ENCODE measurements at regions not wholly inside any gene's neighbourhood (a gene's known extent, or its start where the extent isn't known, plus 50 kb on each side); places are given as distances from the start of the nearest gene placed in this dataset.
"Not testable (repeated sequence)": the region's sequence is repeated elsewhere in the genome, so short reads cannot be mapped to it uniquely, and the experiment has no call there.

DNA sequence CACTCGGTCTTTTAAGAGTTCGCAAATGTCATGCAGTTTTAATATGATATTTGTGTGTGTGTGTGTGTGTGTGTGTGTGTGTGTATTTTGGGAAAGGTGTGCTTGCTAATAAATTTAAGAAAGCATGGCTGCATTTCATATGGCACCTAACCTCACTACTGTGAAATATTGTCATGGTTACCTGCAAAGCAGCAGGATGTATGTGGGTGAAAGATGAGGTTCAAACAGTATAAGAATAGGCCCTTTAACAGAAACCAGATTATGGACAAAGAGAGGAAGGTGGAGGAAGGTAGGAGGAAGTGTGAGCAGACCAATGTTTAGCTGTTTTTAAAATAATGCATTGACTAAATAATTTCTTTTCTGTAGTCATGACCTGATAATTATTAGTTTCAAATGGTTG lies 73.5 kb upstream of the CACNA2D1 start:
- Histone ChIP-seq H3K36me3 (ENCODE audit: insufficient read depth, low read length) (no peaks in the 10 kb centered on the region), H3K4me3 (ENCODE audit: low read length) (no peak overlapping the region), H3K9me3 (ENCODE audit: low read length) (peaks cover 16% of the 10 kb centered on the region; the same call in 1 of the 2 replicates), H3K4me1 (ENCODE audit: low read length) (no peaks in the 10 kb centered on the region), H3K27me3 (ENCODE audit: low read length) (no peaks in the 10 kb centered on the region), H3K9me2 (replicated peaks; ENCODE audit: insufficient read depth, low read length) (no peaks in the 10 kb centered on the region), H3K4me2 (ENCODE audit: low read depth, low read length, poor library complexity, severe bottlenecking) (no peak overlapping the region), H3K27ac (ENCODE audit: low read length) (no peak overlapping the region), H4K20me1 (ENCODE audit: insufficient read depth, low read depth, low read length) (no peaks in the 10 kb centered on the region), H2AFZ (ENCODE audit: low read length) (no peak overlapping the region), H3K79me2 (ENCODE audit: low read length) (no peaks in the 10 kb centered on the region), H3K9ac (ENCODE audit: low read length) (no peak overlapping the region)
- no peak for DNase-seq

DNA sequence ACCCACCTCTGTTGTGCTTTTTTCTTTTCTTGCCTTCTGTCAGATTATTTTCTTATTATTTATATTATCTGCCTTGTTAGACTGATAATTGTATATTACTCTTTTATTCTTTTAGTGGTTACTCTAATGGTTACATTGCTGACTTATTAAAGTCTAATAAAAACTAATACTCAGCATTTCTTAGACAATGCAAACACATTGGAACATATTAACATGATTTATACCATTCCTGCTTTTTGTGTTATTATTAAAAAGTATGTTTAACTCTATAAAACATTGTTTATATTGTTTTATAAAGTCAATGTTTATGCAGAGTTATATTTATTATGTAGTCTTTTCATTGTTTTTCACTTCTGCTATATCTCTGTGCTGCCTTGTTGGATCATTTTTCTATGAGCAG lies 68.0 kb upstream of the CACNA2D1 start:
- Histone ChIP-seq H3K27ac (ENCODE audit: low read length) (no peak overlapping the region), H3K4me3 (ENCODE audit: low read length) (no peak overlapping the region), H3K4me2 (ENCODE audit: low read depth, low read length, poor library complexity, severe bottlenecking) (no peak overlapping the region), H3K9me2 (replicated peaks; ENCODE audit: insufficient read depth, low read length) (no peaks in the 10 kb centered on the region), H3K36me3 (ENCODE audit: insufficient read depth, low read length) (no peaks in the 10 kb centered on the region), H3K27me3 (ENCODE audit: low read length) (no peaks in the 10 kb centered on the region), H3K9me3 (ENCODE audit: low read length) (peaks cover 10% of the 10 kb centered on the region), H2AFZ (ENCODE audit: low read length) (no peak overlapping the region), H3K4me1 (ENCODE audit: low read length) (no peaks in the 10 kb centered on the region), H3K9ac (ENCODE audit: low read length) (no peak overlapping the region), H4K20me1 (ENCODE audit: insufficient read depth, low read depth, low read length) (no peaks in the 10 kb centered on the region), H3K79me2 (ENCODE audit: low read length) (no peaks in the 10 kb centered on the region)
- no peak for DNase-seq

DNA sequence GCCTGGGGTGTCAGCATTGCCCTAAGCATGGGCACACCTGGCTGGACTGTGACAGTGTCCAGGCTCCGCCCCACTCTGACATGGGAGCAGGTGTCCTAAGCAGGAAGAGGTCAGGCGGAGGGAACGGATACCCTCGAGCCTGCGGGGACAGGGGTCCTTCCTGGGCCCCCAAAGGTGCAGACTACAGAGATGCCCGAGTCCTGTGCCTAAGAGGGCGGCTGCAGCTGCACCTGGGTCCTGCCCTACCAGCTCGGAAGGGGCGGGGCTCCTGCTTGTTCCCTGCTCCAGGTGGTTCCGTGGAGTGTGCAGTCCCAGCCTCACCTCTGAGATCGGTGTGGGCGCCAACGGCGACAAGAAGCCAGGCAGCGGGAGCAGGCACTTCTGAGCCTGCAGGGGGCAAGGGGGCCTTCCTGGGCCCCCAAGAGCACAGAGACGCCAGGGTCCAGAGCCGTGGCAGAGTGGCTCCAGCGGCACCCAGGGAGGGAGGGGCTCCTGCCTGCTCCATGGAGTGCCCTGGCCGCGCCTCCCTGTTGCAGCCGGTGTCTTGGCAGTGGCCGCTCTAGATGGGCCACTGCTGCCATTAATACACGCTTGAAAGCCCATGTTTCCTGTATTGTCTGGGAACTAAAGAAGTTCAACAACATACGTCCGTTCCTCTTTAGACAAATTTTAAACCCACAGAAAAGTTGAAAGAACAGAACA lies 64.5 kb upstream of the CACNA2D1 start:
- Histone ChIP-seq H3K4me3 (ENCODE audit: low read length) (no peak overlapping the region), H3K27me3 (ENCODE audit: low read length) (no peaks in the 10 kb centered on the region), H4K20me1 (ENCODE audit: insufficient read depth, low read depth, low read length) (no peaks in the 10 kb centered on the region), H3K9me3 (ENCODE audit: low read length) (peaks cover 10% of the 10 kb centered on the region), H3K36me3 (ENCODE audit: insufficient read depth, low read length) (no peaks in the 10 kb centered on the region), H3K4me2 (ENCODE audit: low read depth, low read length, poor library complexity, severe bottlenecking) (no peak overlapping the region), H2AFZ (ENCODE audit: low read length) (no peak overlapping the region), H3K9me2 (replicated peaks; ENCODE audit: insufficient read depth, low read length) (no peaks in the 10 kb centered on the region), H3K4me1 (ENCODE audit: low read length) (no peaks in the 10 kb centered on the region), H3K27ac (ENCODE audit: low read length) (no peak overlapping the region), H3K9ac (ENCODE audit: low read length) (no peak overlapping the region), H3K79me2 (ENCODE audit: low read length) (no peaks in the 10 kb centered on the region)
- no peak for DNase-seq

DNA sequence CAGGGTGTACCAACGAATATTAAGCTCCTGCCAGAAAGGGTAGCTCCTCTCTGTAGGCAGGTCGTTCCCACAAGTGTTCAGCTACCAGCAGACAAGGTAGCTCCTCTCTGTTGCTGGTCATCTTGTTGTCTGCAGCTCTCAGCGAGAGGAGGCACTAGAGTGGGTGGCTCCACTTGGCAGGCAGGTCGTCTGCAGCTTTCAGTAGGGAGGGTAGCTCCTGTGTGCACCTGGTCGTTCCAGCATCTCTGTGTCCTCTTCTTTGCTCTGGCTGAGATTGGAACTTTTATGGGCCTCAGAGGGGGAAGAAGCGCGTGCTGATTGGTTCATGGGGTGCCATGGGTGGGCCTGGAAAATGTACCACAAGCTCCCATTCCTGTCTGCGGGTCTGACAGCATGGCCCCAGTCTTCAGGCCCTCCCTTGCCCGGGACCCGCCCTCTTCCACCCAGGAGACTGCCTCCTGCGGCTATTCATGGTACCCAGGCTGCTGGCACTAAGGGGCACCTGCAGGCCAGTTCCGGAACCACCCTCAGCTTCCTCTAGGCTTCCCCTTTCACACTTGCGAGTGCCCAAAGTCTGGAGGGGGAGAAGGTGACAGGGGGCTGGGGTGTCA lies 63.9 kb upstream of the CACNA2D1 start:
- no peak overlapping the region for H3K27ac ChIP-seq (ENCODE audit: low read length)
- H3K79me2 ChIP-seq (ENCODE audit: low read length) = no peaks in the 10 kb centered on the region

DNA sequence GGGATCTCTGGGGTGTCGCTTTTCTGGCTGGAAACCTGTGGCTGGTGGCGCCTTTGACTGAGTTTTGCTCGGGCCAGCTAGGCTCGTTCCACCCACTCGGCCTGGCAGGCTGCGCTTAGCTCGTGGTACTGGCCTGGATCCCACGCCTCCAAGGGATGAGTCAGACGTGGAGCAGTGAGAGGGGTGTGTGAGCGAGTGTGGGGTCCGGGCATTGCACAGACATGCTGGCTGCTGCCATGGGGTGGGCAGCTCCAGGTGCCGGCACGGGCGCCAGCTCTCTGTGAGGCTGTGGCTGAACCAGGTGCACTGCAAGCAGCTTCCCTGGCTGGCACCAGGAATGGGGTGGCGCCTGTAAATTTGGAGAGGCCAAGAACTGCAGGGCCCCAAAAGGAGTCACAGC lies 63.1 kb upstream of the CACNA2D1 start:
- no peak for DNase-seq
- no peaks in the 10 kb centered on the region for H3K79me2 ChIP-seq (ENCODE audit: low read length)
- no peak overlapping the region for H3K4me2 ChIP-seq (ENCODE audit: low read depth, low read length, poor library complexity, severe bottlenecking)
- H3K9ac ChIP-seq (ENCODE audit: low read length) = no peak overlapping the region
- H2AFZ ChIP-seq (ENCODE audit: low read length) = no peak overlapping the region
- no peaks in the 10 kb centered on the region for H3K9me2 ChIP-seq (replicated peaks; ENCODE audit: insufficient read depth, low read length)
- peaks cover 14% of the 10 kb centered on the region for H3K9me3 ChIP-seq (ENCODE audit: low read length)
- H4K20me1 ChIP-seq (ENCODE audit: insufficient read depth, low read depth, low read length) = no peaks in the 10 kb centered on the region
- H3K4me3 ChIP-seq (ENCODE audit: low read length) = no peak overlapping the region
- H3K36me3 ChIP-seq (ENCODE audit: insufficient read depth, low read length) = no peaks in the 10 kb centered on the region
- no peaks in the 10 kb centered on the region for H3K27me3 ChIP-seq (ENCODE audit: low read length)
- H3K27ac ChIP-seq (ENCODE audit: low read length) = no peak overlapping the region
- H3K4me1 ChIP-seq (ENCODE audit: low read length) = no peaks in the 10 kb centered on the region

More for the DNA sequence above, 63.9 kb upstream of the CACNA2D1 start:
- Histone ChIP-seq H3K27me3 (ENCODE audit: low read length) (no peaks in the 10 kb centered on the region), H3K36me3 (ENCODE audit: insufficient read depth, low read length) (no peaks in the 10 kb centered on the region), H2AFZ (ENCODE audit: low read length) (no peak overlapping the region), H3K4me3 (ENCODE audit: low read length) (no peak overlapping the region), H3K9me3 (ENCODE audit: low read length) (peaks cover 10% of the 10 kb centered on the region), H3K4me2 (ENCODE audit: low read depth, low read length, poor library complexity, severe bottlenecking) (no peak overlapping the region), H4K20me1 (ENCODE audit: insufficient read depth, low read depth, low read length) (no peaks in the 10 kb centered on the region), H3K4me1 (ENCODE audit: low read length) (no peaks in the 10 kb centered on the region), H3K9me2 (replicated peaks; ENCODE audit: insufficient read depth, low read length) (no peaks in the 10 kb centered on the region), H3K9ac (ENCODE audit: low read length) (no peak overlapping the region)
- no peak for DNase-seq

DNA sequence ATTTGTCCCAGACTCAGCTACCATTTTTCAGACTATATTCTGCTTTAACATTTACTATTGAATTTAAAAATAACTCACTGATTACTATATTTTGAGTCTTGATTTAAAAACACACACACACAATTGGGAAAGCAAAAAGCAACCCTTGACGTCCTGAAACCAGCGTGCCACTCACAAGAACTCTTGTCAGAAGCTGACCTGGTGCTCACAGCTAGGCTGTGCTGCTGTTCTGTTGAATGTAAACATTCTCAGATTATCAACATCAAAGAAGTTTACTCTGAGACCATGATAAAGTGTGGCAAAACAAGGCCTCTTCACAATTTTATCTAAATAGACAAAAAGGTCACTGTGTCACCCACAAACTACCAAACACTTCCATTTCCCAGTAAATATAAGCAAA lies 62.6 kb upstream of the CACNA2D1 start:
- peaks cover 15% of the 10 kb centered on the region for H3K9me3 ChIP-seq (ENCODE audit: low read length)
- DNase-seq = no peak
- H3K36me3 ChIP-seq (ENCODE audit: insufficient read depth, low read length) = no peaks in the 10 kb centered on the region
- no peak overlapping the region for H2AFZ ChIP-seq (ENCODE audit: low read length)
- no peak overlapping the region for H3K27ac ChIP-seq (ENCODE audit: low read length)
- no peaks in the 10 kb centered on the region for H3K9me2 ChIP-seq (replicated peaks; ENCODE audit: insufficient read depth, low read length)
- no peak overlapping the region for H3K9ac ChIP-seq (ENCODE audit: low read length)
- no peaks in the 10 kb centered on the region for H4K20me1 ChIP-seq (ENCODE audit: insufficient read depth, low read depth, low read length)
- no peak overlapping the region for H3K4me2 ChIP-seq (ENCODE audit: low read depth, low read length, poor library complexity, severe bottlenecking)
- H3K27me3 ChIP-seq (ENCODE audit: low read length) = no peaks in the 10 kb centered on the region
- H3K4me3 ChIP-seq (ENCODE audit: low read length) = no peak overlapping the region
- H3K4me1 ChIP-seq (ENCODE audit: low read length) = no peaks in the 10 kb centered on the region
- H3K79me2 ChIP-seq (ENCODE audit: low read length) = no peaks in the 10 kb centered on the region

DNA sequence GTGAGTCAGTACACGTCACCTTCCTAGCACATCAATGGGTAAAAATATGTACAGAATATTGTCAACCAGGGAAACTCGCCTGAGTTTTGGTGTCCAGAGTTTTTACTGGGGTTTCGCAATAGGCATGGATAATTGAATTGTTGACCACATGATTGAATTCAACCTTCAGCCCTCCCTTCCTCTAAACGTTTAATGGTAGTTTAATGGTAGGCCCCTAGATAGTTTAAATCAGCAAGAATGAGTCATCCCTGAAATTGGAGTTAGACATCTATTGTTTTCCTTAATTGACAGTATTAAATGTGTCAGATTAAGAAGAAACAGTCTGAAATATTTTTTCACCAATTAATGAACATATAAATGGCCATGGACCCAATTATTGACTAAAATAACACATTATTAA lies 57.8 kb upstream of the CACNA2D1 start:
- no peaks in the 10 kb centered on the region for H4K20me1 ChIP-seq (ENCODE audit: insufficient read depth, low read depth, low read length)

DNA sequence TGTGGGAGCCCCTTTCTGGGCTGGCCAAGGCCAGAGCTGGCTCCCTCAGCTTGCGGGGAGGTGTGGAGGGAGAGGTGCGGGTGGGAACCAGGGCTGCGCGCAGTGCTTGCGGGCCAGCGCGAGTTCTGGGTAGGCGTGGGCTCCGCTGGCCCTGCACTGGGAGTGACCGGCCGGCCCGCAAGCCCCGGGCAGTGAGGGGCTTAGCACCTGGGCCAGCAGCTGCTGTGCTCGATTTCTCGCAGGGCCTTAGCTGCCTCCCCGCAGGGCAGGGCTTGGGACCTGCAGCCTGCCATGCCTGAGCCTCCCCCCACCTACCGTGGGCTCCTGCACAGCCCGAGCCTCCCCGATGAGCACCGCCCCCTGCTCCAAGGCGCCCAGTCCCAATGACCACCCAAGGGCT lies 56.0 kb upstream of the CACNA2D1 start:
- not testable (repeated sequence) for H3K36me3 ChIP-seq (ENCODE audit: insufficient read depth, low read length); H3K27me3 ChIP-seq (ENCODE audit: low read length); H3K4me2 ChIP-seq (ENCODE audit: low read depth, low read length, poor library complexity, severe bottlenecking); H3K9me2 ChIP-seq (replicated peaks; ENCODE audit: insufficient read depth, low read length); H3K9me3 ChIP-seq (ENCODE audit: low read length); H3K4me1 ChIP-seq (ENCODE audit: low read length); DNase-seq; H3K4me3 ChIP-seq (ENCODE audit: low read length); H4K20me1 ChIP-seq (ENCODE audit: insufficient read depth, low read depth, low read length); H3K27ac ChIP-seq (ENCODE audit: low read length); H3K79me2 ChIP-seq (ENCODE audit: low read length); H3K9ac ChIP-seq (ENCODE audit: low read length); H2AFZ ChIP-seq (ENCODE audit: low read length)

More for the DNA sequence above, 57.8 kb upstream of the CACNA2D1 start:
- Histone ChIP-seq H3K9me2 (replicated peaks; ENCODE audit: insufficient read depth, low read length) (no peaks in the 10 kb centered on the region), H3K9me3 (ENCODE audit: low read length) (peaks cover 12% of the 10 kb centered on the region), H3K9ac (ENCODE audit: low read length) (no peak overlapping the region), H3K4me2 (ENCODE audit: low read depth, low read length, poor library complexity, severe bottlenecking) (no peak overlapping the region), H3K79me2 (ENCODE audit: low read length) (no peaks in the 10 kb centered on the region), H3K36me3 (ENCODE audit: insufficient read depth, low read length) (no peaks in the 10 kb centered on the region), H3K27ac (ENCODE audit: low read length) (no peak overlapping the region), H3K27me3 (ENCODE audit: low read length) (no peaks in the 10 kb centered on the region), H3K4me1 (ENCODE audit: low read length) (no peaks in the 10 kb centered on the region), H3K4me3 (ENCODE audit: low read length) (no peak overlapping the region), H2AFZ (ENCODE audit: low read length) (no peak overlapping the region)
- DNase-seq = no peak

Measured in Karpas-422 (cell line).